ENCODE measurements at regions not wholly inside any gene's neighbourhood (a gene's known extent, or its start where the extent isn't known, plus 50 kb on each side); places are given as distances from the start of the nearest gene placed in this dataset.
"Not testable (repeated sequence)": the region's sequence is repeated elsewhere in the genome, so short reads cannot be mapped to it uniquely, and the experiment has no call there.

GRCh38 chr1:208485512-208485911 is 241.3 kb upstream of the PLXNA2 start:
- no peaks in the 10 kb centered on the region for H3K36me3 ChIP-seq (ENCODE audit: insufficient read depth, low read length)

GRCh38 chr1:208486677-208487076 is 242.5 kb upstream of the PLXNA2 start:
- H3K79me2 ChIP-seq (ENCODE audit: insufficient read depth, low read length), result no peaks in the 10 kb centered on the region
- no peaks in the 10 kb centered on the region for H3K36me3 ChIP-seq (ENCODE audit: insufficient read depth, low read length)
- peaks cover 7% of the 10 kb centered on the region for H3K27me3 ChIP-seq (ENCODE audit: insufficient read depth, low read length, poor library complexity)
- no peak overlapping the region for H2AFZ ChIP-seq (ENCODE audit: low read depth, low read length)
- no peak for ATAC-seq (ENCODE audit: insufficient read depth, low read depth)
- no peak for DNase-seq
- H3K9me3 ChIP-seq (ENCODE audit: insufficient read depth, low read length, severe bottlenecking), result no peaks in the 10 kb centered on the region
- no peak overlapping the region for H3K4me3 ChIP-seq (ENCODE audit: low read depth in 1 of 2, low read length in 2 of 2)
- no peak overlapping the region for H3K4me2 ChIP-seq (ENCODE audit: insufficient read depth, low read length)
- TF ChIP-seq, protein P1, sequence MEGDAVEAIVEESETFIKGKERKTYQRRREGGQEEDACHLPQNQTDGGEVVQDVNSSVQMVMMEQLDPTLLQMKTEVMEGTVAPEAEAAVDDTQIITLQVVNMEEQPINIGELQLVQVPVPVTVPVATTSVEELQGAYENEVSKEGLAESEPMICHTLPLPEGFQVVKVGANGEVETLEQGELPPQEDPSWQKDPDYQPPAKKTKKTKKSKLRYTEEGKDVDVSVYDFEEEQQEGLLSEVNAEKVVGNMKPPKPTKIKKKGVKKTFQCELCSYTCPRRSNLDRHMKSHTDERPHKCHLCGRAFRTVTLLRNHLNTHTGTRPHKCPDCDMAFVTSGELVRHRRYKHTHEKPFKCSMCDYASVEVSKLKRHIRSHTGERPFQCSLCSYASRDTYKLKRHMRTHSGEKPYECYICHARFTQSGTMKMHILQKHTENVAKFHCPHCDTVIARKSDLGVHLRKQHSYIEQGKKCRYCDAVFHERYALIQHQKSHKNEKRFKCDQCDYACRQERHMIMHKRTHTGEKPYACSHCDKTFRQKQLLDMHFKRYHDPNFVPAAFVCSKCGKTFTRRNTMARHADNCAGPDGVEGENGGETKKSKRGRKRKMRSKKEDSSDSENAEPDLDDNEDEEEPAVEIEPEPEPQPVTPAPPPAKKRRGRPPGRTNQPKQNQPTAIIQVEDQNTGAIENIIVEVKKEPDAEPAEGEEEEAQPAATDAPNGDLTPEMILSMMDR (IDR thresholded peaks at IDR 0.05; ENCODE audit: borderline replicate concordance, extremely low read depth, low read length, poor library complexity, severe bottlenecking), result no peak
- TF ChIP-seq EZH2 (IDR thresholded peaks at IDR 0.05; ENCODE audit: borderline replicate concordance, low read depth, low read length, severe bottlenecking), result no peak
- H3K9ac ChIP-seq (ENCODE audit: low read depth, low read length), result no peak overlapping the region
- no peak overlapping the region for H3K27ac ChIP-seq (ENCODE audit: low read length)
- no peaks in the 10 kb centered on the region for H4K20me1 ChIP-seq (ENCODE audit: insufficient read depth, low read length)
- H3K4me1 ChIP-seq (ENCODE audit: insufficient read depth, low read length), result no peaks in the 10 kb centered on the region

More at GRCh38 chr1:208485512-208485911, 241.3 kb upstream of the PLXNA2 start:
- ATAC-seq (ENCODE audit: insufficient read depth, low read depth) (no peak), DNase-seq (no peak)
- Histone ChIP-seq H4K20me1 (ENCODE audit: insufficient read depth, low read length) (no peaks in the 10 kb centered on the region), H3K27ac (ENCODE audit: low read length) (no peak overlapping the region), H3K4me3 (ENCODE audit: low read depth in 1 of 2, low read length in 2 of 2) (no peak overlapping the region), H2AFZ (ENCODE audit: low read depth, low read length) (no peak overlapping the region), H3K9ac (ENCODE audit: low read depth, low read length) (no peak overlapping the region), H3K9me3 (ENCODE audit: insufficient read depth, low read length, severe bottlenecking) (no peaks in the 10 kb centered on the region), H3K27me3 (ENCODE audit: insufficient read depth, low read length, poor library complexity) (peaks cover 7% of the 10 kb centered on the region), H3K4me2 (ENCODE audit: insufficient read depth, low read length) (no peak overlapping the region), H3K4me1 (ENCODE audit: insufficient read depth, low read length) (no peaks in the 10 kb centered on the region), H3K79me2 (ENCODE audit: insufficient read depth, low read length) (no peaks in the 10 kb centered on the region)
- no peak for TF ChIP-seq EZH2 (IDR thresholded peaks at IDR 0.05; ENCODE audit: borderline replicate concordance, low read depth, low read length, severe bottlenecking)
- TF ChIP-seq, protein P1 (IDR thresholded peaks at IDR 0.05; ENCODE audit: borderline replicate concordance, extremely low read depth, low read length, poor library complexity, severe bottlenecking), result no peak

- H3K4me3 ChIP-seq (ENCODE audit: low read depth in 1 of 2, low read length in 2 of 2); H3K27ac ChIP-seq (ENCODE audit: low read length); DNase-seq; H3K79me2 ChIP-seq (ENCODE audit: insufficient read depth, low read length); H3K4me1 ChIP-seq (ENCODE audit: insufficient read depth, low read length); H3K9me3 ChIP-seq (ENCODE audit: insufficient read depth, low read length, severe bottlenecking); H3K9ac ChIP-seq (ENCODE audit: low read depth, low read length); H4K20me1 ChIP-seq (ENCODE audit: insufficient read depth, low read length); H3K27me3 ChIP-seq (ENCODE audit: insufficient read depth, low read length, poor library complexity); H3K4me2 ChIP-seq (ENCODE audit: insufficient read depth, low read length); H2AFZ ChIP-seq (ENCODE audit: low read depth, low read length); ATAC-seq (ENCODE audit: insufficient read depth, low read depth); H3K36me3 ChIP-seq (ENCODE audit: insufficient read depth, low read length): not testable (repeated sequence)
These were observed 244.2 kb upstream of the PLXNA2 start for GRCh38 chr1:208488432-208488831.

DNA sequence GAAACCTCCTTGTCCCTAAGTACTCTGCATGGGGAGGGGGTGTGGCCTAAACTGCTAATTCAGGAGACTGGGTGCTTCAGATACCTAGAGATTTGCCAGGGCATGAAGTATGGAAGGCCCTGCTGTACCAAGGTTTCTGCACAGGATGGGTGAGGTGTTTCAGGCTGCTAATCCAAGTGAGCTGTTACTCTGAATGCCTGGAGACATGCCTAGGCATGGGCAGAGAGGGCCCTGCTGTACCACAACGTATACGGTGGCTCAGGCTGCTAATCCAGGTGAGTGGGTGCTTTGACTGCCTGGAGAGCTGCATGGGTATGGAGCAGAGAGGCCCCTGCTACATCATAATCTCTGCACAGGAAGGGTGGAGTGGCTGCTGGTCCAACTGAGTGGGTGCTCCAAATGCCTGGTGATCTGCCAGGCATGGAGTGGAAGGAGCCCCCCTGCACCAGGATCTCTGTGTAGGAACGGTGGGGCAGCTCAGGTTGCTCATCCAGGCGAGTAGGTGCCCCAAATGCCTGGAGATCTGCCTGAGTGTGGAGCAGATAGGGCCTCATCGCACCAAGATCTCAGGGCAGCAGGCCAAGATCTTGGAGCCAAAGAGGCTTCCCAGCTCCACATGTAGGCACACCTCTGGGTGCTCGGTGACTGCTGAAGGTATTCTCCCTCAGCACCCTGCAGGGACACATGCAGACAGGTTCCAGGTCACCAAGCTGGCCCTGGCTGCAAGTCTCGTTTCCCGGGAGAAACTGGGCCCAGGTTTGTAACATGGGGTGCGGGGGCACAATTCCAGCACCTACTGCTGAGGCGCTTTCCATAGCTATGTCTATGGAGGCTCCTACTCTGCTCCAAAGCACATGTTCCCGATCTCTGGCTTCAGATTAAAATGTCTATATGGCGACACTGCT is 252.5 kb upstream of the PLXNA2 start:
- Histone ChIP-seq H2AFZ (ENCODE audit: low read depth, low read length) (no peak overlapping the region), H3K4me3 (ENCODE audit: low read depth in 1 of 2, low read length in 2 of 2) (no peak overlapping the region), H3K36me3 (ENCODE audit: insufficient read depth, low read length) (no peaks in the 10 kb centered on the region), H3K9me3 (ENCODE audit: insufficient read depth, low read length, severe bottlenecking) (no peaks in the 10 kb centered on the region), H3K9ac (ENCODE audit: low read depth, low read length) (no peak overlapping the region), H4K20me1 (ENCODE audit: insufficient read depth, low read length) (no peaks in the 10 kb centered on the region), H3K27me3 (ENCODE audit: insufficient read depth, low read length, poor library complexity) (peaks cover 8% of the 10 kb centered on the region), H3K27ac (ENCODE audit: low read length) (no peak overlapping the region), H3K4me2 (ENCODE audit: insufficient read depth, low read length) (no peak overlapping the region), H3K79me2 (ENCODE audit: insufficient read depth, low read length) (no peaks in the 10 kb centered on the region), H3K4me1 (ENCODE audit: insufficient read depth, low read length) (no peaks in the 10 kb centered on the region)
- TF ChIP-seq EZH2 (IDR thresholded peaks at IDR 0.05; ENCODE audit: borderline replicate concordance, low read depth, low read length, severe bottlenecking), result no peak
- TF ChIP-seq, protein P1 (IDR thresholded peaks at IDR 0.05; ENCODE audit: borderline replicate concordance, extremely low read depth, low read length, poor library complexity, severe bottlenecking), result no peak
- ATAC-seq (ENCODE audit: insufficient read depth, low read depth) (no peak), DNase-seq (no peak)

All from DND-41 (cell line).